HG03469 (cell line): ENCODE measurements at regions not wholly inside any gene's neighbourhood (a gene's known extent, or its start where the extent isn't known, plus 50 kb on each side); places are given as distances from the start of the nearest gene placed in this dataset.
"Not testable (repeated sequence)": the region's sequence is repeated elsewhere in the genome, so short reads cannot be mapped to it uniquely, and the experiment has no call there.

Source experiments
- ATAC-seq: cut with Tn5 transposase; IDR thresholded peaks from one replicate; pipeline ENCODE4 v1.9.1; 2021; ENCODE audit warnings: mild to moderate bottlenecking, moderate library complexity, moderate number of reproducible peaks; ENCODE audit not compliant: unreplicated experiment

- ATAC-seq: no peak
Observed at GRCh38 chr6:9361749-9362148, 926.4 kb upstream of the SLC35B3 start.

- no peak for ATAC-seq
Observed at GRCh38 chr6:9360881-9361280, 925.5 kb upstream of the SLC35B3 start.

GRCh38 chr6:9347608-9348007, 912.3 kb upstream of the SLC35B3 start:
- no peak for ATAC-seq

DNA sequence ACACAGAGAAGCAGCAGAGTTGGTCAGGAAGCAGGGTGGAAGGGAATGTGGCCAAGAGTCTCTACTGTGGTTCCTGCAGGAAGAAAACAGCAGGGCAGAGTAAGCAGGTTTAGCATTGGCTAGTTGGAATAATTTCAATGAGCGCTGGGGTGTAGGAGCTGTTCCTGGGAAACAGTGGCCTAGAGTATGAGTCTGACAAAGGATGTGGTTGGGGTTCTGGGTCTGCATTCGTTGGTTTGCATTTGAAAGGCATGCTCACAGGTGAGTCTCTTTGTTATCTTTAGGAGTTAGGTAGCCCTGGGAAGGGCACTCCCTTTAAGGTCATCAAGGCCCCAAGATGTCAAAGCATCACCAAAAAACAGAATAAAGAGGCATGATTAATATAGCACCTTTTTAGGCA, 911.6 kb upstream of the SLC35B3 start:
- no peak for ATAC-seq

DNA sequence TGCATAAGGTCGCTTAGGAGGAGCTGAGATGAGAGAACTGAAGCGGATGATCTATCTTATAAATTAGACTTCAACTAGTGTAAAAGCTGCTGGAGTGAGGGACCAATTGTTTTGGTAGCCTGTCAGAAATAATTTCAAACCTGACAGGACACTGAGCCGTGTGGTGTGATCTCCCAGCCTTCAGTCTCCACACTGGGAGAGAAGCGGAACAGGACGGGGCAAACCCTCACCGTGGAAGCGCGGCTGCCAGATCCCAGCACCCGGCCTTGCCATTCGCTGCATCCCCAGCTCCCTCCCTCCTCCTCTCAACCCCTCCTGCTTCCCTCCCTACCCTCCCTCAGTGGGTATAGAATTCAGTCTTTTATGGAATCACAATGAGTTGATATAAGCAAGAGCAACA, 900.1 kb upstream of the SLC35B3 start:
- ATAC-seq: no peak

DNA sequence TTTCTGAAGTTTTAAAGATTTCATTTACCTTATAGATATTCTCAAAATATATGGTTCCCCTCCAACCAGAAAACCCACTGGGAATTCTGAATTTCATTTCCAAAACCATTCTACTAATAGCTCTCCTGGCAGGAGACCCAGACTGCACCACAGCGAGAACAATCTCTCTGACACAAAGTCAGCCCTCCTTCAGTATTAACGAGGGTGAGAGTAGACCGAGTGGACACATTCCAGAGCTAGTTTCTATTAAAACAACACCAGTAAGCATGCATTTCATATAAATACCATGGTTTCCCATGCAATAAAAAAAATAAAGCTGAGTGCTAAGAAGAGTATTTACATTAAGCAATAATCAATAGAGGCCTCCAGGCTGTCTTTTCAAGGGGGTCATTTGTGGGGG, 899.6 kb upstream of the SLC35B3 start:
- ATAC-seq: no peak

GRCh38 chr6:9332241-9332780, 897.0 kb upstream of the SLC35B3 start:
- ATAC-seq: no peak

- ATAC-seq: no peak
Observed at GRCh38 chr6:9316831-9317230, 881.5 kb upstream of the SLC35B3 start.

- no peak for ATAC-seq
Observed at GRCh38 chr6:9315966-9316650, 880.8 kb upstream of the SLC35B3 start.

GRCh38 chr6:9308284-9308683, 872.9 kb upstream of the SLC35B3 start:
- no peak for ATAC-seq

GRCh38 chr6:9307786-9308185, 872.4 kb upstream of the SLC35B3 start:
- ATAC-seq: no peak

- no peak for ATAC-seq
Observed at GRCh38 chr6:9307187-9307586, 871.8 kb upstream of the SLC35B3 start.

- ATAC-seq: no peak
Observed at GRCh38 chr6:9295644-9296043, 860.3 kb upstream of the SLC35B3 start.

GRCh38 chr6:9292975-9293374, 857.6 kb upstream of the SLC35B3 start:
- no peak for ATAC-seq

GRCh38 chr6:9290342-9290741, 855.0 kb upstream of the SLC35B3 start:
- ATAC-seq: not testable (repeated sequence)

- ATAC-seq: no peak
Observed at GRCh38 chr6:9272671-9273070, 837.3 kb upstream of the SLC35B3 start.

- ATAC-seq: no peak
Observed at GRCh38 chr6:9266741-9267140, 831.4 kb upstream of the SLC35B3 start.

DNA sequence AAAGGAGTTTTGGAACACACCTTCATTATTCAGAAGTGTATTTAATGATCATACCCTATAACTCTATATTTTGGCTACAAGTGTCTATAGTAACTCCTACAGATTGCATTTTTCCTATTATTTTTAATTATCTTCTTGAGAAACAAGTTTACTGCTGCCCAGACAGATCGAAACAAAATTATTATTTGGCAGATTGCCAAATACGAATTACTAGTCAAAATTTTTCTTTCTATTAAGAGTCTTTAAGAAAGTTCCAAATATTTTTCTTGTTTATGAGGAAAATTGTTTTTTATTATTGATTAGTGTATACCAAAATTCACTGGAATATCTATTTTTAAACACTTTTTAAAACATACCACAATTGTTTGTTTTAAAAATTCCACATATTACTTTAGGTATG, 821.9 kb upstream of the SLC35B3 start:
- ATAC-seq: no peak

- no peak for ATAC-seq
Observed at GRCh38 chr6:9254251-9254650, 818.9 kb upstream of the SLC35B3 start.

GRCh38 chr6:9252799-9253198, 817.5 kb upstream of the SLC35B3 start:
- ATAC-seq: no peak

DNA sequence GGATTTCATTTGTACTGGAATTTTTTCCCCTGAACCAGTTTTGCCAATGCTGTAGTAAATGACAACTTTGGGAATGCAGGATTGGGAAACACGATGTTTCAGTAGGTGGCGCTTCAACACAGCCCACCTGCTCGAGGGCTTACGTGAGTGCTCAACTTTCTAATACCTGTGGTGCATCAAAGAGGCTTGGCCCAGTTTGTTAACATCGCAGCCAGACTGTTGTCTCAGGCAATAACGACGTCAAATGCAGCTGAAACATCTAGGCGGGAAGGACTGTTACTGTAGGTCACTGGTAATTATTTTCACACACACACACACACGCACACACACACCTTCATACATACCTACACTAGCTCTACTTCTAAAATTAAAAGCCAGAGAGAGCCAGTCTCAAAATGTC, 815.5 kb upstream of the SLC35B3 start:
- ATAC-seq: no peak

- ATAC-seq: no peak
Observed at GRCh38 chr6:9248133-9248532, 812.8 kb upstream of the SLC35B3 start.

GRCh38 chr6:9240861-9241260, 805.5 kb upstream of the SLC35B3 start:
- no peak for ATAC-seq
